SU-DHL-6 (cell line): ENCODE measurements at regions not wholly inside any gene's neighbourhood (a gene's known extent, or its start where the extent isn't known, plus 50 kb on each side); places are given as distances from the start of the nearest gene placed in this dataset.
"Not testable (repeated sequence)": the region's sequence is repeated elsewhere in the genome, so short reads cannot be mapped to it uniquely, and the experiment has no call there.

Source experiments
- H2AFZ ChIP-seq: fragments of 200-600 bp; sonication (generic); 2 replicates; pipeline ENCODE4 v1.6.1; 2014; ENCODE audit warnings: low read depth, mild to moderate bottlenecking, moderate library complexity, mixed read lengths, antibody characterized with exemption, low read length; ENCODE audit not compliant: severe bottlenecking
- H3F3A ChIP-seq: fragments of 200-600 bp; shearing (Covaris generic); 2 replicates; pipeline ENCODE4 v1.6.0; 2016; ENCODE audit warnings: antibody characterized with exemption, mild to moderate bottlenecking; ENCODE audit not compliant: insufficient read depth
- H3K27ac ChIP-seq: fragments of 200-600 bp; sonication (generic); 2 replicates; pipeline ENCODE4 v1.5.1; 2016; ENCODE audit warnings: low read depth, mild to moderate bottlenecking, low read length, moderate library complexity, mixed read lengths
- H3K27me3 ChIP-seq: fragments of 200-600 bp; sonication (generic), shearing (Covaris generic); 2 replicates; pipeline ENCODE4 v1.6.0; 2014; ENCODE audit warnings: mild to moderate bottlenecking, low read length
- H3K36me3 ChIP-seq: fragments of 200-600 bp; sonication (generic); 2 replicates; pipeline ENCODE4 v1.6.1; 2014; ENCODE audit warnings: mild to moderate bottlenecking, low read length, mixed read lengths
- H3K4me2 ChIP-seq: fragments of 300-600, 200-600 bp; shearing (Covaris generic), sonication (generic); 2 replicates; pipeline ENCODE4 v1.6.0; 2014; ENCODE audit warnings: low read length, low read depth, mild to moderate bottlenecking; ENCODE audit not compliant: poor library complexity, severe bottlenecking
- H3K4me3 ChIP-seq: fragments of 200-600 bp; sonication (generic); 2 replicates; pipeline ENCODE4 v1.5.1; 2014; ENCODE audit warnings: antibody characterized with exemption, low read length, mild to moderate bottlenecking, mixed read lengths; ENCODE audit not compliant: insufficient read depth, poor library complexity, severe bottlenecking
- H3K79me2 ChIP-seq: fragments of 200-600 bp; sonication (generic); 2 replicates; pipeline ENCODE4 v1.6.1; 2014; ENCODE audit warnings: mild to moderate bottlenecking, low read length, moderate library complexity; ENCODE audit not compliant: insufficient read depth
- H3K9ac ChIP-seq: fragments of 200-600 bp; sonication (generic); 2 replicates; pipeline ENCODE4 v1.7.0; 2014; ENCODE audit warnings: mild to moderate bottlenecking, low read length
- H3K9me2 ChIP-seq: fragments of 200-600 bp; sonication (generic); replicated peaks from 2 replicates; pipeline ENCODE4 v1.6.1; 2014; ENCODE audit warnings: low read length; ENCODE audit not compliant: insufficient read depth
- H3K9me3 ChIP-seq: fragments of 200-600 bp; sonication (generic); 2 replicates; pipeline ENCODE4 v1.6.1; 2014; ENCODE audit warnings: low read length, mixed read lengths; ENCODE audit not compliant: insufficient read depth
- H4K20me1 ChIP-seq: fragments of 200-600 bp; sonication (generic); 2 replicates; pipeline ENCODE4 v1.6.1; 2014; ENCODE audit warnings: low read depth, mild to moderate bottlenecking, antibody characterized with exemption, low read length, moderate library complexity, mixed read lengths
- EZH2phosphoT487 ChIP-seq: fragments of 200-600 bp; sonication (generic), shearing (Covaris generic); conservative IDR thresholded peaks from 2 replicates; pipeline ENCODE4 v1.6.1; 2018; ENCODE audit warnings: mild to moderate bottlenecking, antibody characterized with exemption, low read length, moderate library complexity, mixed read lengths
- TF ChIP-seq, protein P1 (sequence below): fragments of 200-600 bp; sonication (generic); IDR thresholded peaks from one replicate; pipeline ENCODE4 v1.5.1; 2017; ENCODE audit warnings: antibody characterized with exemption, mild to moderate bottlenecking, low read length, moderate library complexity; ENCODE audit not compliant: insufficient read depth, poor library complexity, severe bottlenecking

DNA sequence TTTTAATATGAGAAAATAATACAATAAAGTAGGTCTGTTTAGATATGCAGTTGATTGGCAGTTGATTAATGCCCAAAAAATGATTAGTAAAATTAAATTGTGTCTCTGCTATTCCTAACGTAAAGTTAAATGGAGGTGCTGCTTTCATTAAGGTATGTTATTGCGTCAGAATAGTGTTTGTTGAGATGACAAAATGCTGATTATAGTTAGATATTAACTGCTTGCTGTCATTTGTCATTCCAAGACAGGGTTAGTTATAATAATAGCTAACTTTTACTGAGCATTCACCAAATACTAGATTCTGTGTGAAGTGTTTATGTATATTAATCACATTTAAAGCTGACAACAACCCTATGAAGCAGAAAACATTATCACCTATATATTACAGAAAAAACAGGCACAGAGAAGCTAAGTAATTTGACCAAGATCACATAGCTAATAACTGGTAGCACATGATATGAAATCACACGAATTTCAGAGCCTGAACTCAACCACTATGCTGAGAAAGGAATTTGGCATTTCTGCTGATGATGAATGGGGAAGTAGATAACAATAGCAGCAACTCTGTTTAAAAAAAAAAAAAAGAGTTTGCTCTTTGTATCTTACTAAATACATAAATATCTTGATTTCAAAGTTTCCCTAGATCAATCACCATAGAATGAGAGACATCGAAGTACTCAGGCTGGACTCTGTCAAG, 59.7 kb upstream of the WDR44 start:
- TF ChIP-seq, protein P1, sequence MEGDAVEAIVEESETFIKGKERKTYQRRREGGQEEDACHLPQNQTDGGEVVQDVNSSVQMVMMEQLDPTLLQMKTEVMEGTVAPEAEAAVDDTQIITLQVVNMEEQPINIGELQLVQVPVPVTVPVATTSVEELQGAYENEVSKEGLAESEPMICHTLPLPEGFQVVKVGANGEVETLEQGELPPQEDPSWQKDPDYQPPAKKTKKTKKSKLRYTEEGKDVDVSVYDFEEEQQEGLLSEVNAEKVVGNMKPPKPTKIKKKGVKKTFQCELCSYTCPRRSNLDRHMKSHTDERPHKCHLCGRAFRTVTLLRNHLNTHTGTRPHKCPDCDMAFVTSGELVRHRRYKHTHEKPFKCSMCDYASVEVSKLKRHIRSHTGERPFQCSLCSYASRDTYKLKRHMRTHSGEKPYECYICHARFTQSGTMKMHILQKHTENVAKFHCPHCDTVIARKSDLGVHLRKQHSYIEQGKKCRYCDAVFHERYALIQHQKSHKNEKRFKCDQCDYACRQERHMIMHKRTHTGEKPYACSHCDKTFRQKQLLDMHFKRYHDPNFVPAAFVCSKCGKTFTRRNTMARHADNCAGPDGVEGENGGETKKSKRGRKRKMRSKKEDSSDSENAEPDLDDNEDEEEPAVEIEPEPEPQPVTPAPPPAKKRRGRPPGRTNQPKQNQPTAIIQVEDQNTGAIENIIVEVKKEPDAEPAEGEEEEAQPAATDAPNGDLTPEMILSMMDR = no peak
- no peak for TF ChIP-seq EZH2phosphoT487

DNA sequence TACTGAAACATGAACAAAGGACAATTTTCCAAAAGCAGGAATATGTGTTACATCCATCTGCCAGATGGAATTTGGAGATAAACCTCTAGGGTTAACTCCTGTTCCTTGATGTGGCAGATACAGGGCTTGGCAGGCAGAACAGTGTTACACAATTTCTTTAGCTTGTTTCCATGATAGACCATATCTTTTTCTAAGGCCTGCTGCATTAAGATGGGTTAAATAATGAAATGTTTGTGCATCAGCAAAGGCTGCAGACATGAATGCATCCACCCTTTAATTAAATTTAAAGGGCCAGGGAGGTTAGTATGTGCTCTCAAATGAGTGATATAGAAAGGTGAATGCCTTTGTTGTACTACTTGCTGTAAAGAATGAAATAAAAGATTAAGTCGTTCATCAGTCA, 50.1 kb upstream of the WDR44 start:
- H3F3A ChIP-seq, H3K9ac ChIP-seq, H4K20me1 ChIP-seq, H3K9me3 ChIP-seq, H3K4me2 ChIP-seq, H3K36me3 ChIP-seq, H3K27ac ChIP-seq, H2AFZ ChIP-seq, H3K9me2 ChIP-seq, H3K4me3 ChIP-seq, H3K79me2 ChIP-seq, H3K27me3 ChIP-seq: not testable (repeated sequence)

More for the DNA sequence above, 59.7 kb upstream of the WDR44 start:
- Histone ChIP-seq H3K27ac (no peak overlapping the region), H3F3A (no peaks in the 10 kb centered on the region), H4K20me1 (no peaks in the 10 kb centered on the region), H3K36me3 (no peaks in the 10 kb centered on the region), H3K27me3 (no peaks in the 10 kb centered on the region), H2AFZ (no peak overlapping the region), H3K9me2 (no peaks in the 10 kb centered on the region), H3K79me2 (no peaks in the 10 kb centered on the region), H3K9me3 (no peaks in the 10 kb centered on the region), H3K4me2 (no peak overlapping the region), H3K9ac (no peak overlapping the region), H3K4me3 (no peak overlapping the region)
